HepG2 (cell line): ENCODE measurements at regions not wholly inside any gene's neighbourhood (a gene's known extent, or its start where the extent isn't known, plus 50 kb on each side); places are given as distances from the start of the nearest gene placed in this dataset.

ENCODE experiments used
- ETV5 ChIP-seq: IDR thresholded peaks from 2 replicates; pipeline ENCODE4 v1.6.1; 2018; ENCODE audit warnings: missing biosample characterization, missing genetic modification reagents, inconsistent platforms, borderline replicate concordance
- MYC ChIP-seq: sonication (generic); formaldehyde crosslinking; IDR thresholded peaks from 2 replicates; pipeline ENCODE4 v1.9.0; 2021; ENCODE audit warnings: missing genetic modification reagents, borderline replicate concordance
- POLR2A ChIP-seq, 2 experiments: IDR thresholded peaks; 2 replicates each; pipeline ENCODE4 v1.6.1; 2011; ENCODE audit warnings: low read depth in 2 of 2, low read length in 2 of 2, mild to moderate bottlenecking in 1 of 2, moderate library complexity in 1 of 2; ENCODE audit not compliant: insufficient read depth in 1 of 2
- SALL1 ChIP-seq: sonication (generic); formaldehyde crosslinking; IDR thresholded peaks from 2 replicates; pipeline ENCODE4 v1.8.0; 2022; ENCODE audit warnings: mild to moderate bottlenecking, missing genetic modification reagents
- SMC3 ChIP-seq: IDR thresholded peaks from 2 replicates; pipeline ENCODE4 v1.6.1; 2011; ENCODE audit warnings: low read length, improper control_type of control experiment

DNA sequence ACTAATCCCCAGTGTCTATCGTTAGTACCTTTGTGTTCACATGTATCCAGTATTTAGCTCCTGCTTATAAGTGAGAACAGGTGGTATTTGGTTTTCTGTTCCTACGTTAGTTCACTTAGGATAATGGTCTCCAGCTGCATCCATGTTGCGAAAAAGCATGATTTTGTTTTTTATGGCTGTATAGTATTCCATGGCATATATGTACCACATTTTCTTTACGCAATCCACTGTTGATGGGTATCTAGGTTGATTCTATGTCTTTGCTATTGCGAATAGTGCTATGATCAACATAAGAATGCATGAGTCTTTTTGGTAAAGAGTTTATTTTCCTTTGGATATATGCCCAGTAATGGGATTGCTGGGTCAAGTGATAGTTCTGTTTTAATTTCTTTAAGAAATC is 59.1 kb downstream of the CH25H start:
- TF ChIP-seq MYC (CRISPR knock-in tag), result no peak
- TF ChIP-seq ETV5, result no peak
- TF ChIP-seq POLR2A (IDR thresholded peaks at IDR 0.05; ENCODE audit: insufficient read depth in 1 of 2, low read depth in 2 of 2, low read length in 2 of 2), result no peak
- TF ChIP-seq SALL1, result no peak
- no peak for TF ChIP-seq SMC3
